GM19238 (cell line): ENCODE measurements at regions not wholly inside any gene's neighbourhood (a gene's known extent, or its start where the extent isn't known, plus 50 kb on each side); places are given as distances from the start of the nearest gene placed in this dataset.
"Not testable (repeated sequence)": the region's sequence is repeated elsewhere in the genome, so short reads cannot be mapped to it uniquely, and the experiment has no call there.

Experiments
- DNase-seq: peaks from one replicate; pipeline ENCODE4 v3.0.0; 2011; ENCODE audit warnings: low spot score; ENCODE audit not compliant: insufficient read length

DNA sequence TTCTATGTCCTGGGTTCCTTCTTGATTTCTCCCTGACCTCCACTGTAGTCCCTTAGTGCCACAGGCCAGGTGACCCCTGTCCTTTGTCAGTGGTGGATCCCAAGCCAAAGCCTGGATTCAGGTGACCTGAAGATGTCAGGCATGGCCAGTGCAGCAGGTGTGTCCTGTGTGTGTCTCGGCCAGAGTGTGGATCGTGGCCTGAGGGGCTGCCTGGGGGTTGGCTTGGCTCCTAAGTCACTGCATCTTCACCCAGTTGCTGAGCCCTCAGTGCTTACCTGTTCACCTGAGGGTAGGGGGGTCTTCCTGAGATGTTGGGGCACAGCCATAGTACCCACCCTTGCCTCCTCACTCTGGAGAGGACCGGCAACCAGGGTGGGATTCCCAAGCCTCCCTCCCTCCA lies 61.8 kb upstream of the PITX1 start:
- no peak for DNase-seq

DNA sequence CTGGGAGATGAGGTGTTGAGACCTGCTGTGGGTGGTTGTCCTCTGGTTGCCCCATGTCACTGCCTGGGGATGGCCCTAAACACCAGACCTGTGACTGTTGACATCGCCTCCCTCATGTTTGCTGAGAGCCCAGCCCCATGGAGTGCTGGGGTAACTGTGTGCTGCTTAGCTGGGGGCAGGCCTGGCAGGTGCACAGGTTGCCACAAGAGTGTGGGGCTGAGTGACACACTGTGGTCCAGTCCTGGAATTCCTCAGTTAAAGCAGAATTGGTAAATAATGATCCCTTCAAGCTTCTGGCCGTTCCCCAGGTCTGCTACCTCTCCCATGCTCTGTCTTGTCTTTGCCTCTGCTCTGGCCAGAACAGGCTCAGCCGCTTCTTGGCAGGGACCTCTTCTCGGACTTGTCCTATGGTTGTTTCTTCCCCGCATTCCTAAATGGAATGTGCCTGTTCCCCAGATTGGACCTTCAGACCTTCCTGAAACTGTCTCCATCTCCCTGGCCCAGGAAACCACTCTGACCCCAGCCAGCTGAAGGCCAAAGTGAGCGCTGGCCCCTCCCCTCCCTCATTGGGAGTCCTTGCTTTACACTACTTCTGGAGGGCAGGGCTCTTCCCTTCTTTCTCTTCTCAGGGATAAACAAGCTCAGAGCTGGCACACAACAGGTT lies 61.2 kb upstream of the PITX1 start:
- DNase-seq, result no peak

DNA sequence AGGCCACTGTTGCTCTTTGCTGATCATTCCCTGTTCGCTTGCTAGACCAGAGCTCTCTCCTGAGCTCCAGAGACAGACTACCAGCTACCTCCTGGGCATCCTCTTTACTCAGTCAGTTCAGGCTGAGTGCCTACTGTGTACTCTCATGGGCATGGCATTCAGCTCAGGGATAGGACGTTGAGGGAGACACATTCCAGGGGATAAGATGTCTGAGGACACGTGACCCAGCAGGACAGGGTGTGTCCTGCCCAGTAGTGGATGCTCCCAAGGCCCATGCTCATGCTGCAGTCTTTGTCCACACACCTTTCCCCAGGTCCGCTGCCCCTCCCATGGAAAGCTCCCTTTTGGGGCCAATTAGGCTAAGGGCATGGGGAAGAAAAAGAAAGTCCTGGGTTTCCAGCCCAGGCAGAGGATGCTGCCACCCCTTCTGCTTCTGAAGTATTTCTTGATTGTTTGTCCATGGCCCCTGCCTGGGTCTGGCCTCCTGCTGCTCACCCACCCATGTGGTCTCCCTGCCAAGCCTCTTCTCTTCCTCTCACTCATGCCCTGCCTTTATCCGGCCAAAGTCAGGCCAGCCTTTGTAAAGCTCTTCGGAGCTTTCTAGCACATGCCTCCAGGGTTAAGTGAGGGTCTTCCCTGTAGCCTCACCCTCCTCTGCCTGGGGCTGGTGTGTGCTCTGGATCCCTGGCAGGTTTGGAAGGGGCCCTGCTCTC lies 60.5 kb upstream of the PITX1 start:
- no peak for DNase-seq

DNA sequence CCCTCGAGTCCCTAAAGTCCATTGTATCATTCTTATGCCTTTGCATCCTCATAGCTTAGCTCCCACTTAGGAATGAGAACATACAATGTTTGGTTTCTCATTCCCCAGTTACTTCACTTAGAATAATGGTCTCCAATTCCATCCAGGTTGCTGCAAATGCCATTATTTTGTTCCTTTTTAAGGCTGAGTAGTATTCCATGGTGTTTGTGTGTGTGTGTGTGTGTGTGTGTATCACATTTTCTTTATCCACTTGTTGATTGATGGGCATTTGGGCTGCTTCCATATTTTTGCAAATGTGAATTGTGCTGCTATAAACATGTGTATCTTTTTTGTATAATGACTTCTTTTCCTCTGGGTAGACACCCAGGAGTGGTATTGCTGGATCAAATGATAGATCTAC lies 59.5 kb upstream of the PITX1 start:
- DNase-seq, result not testable (repeated sequence)

DNA sequence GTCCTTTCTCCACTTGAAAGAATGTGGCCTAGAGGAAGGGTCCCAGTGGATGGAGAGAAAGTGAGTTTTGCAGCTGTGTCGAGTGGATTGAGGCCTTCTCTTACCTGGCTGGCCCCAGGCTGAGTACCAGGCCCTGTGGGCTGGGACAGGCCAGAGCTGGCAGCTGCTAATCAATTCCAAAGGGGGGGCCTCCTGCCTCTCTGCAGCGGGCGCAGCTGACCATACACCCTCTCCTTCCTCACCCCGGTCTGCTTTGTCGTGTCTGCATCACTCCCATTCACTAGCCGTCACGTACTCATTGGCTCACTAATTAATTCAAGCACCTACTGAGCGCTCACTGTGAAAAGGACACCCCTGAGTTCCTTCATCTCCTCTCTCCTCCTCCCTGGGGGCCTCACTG lies 58.4 kb upstream of the PITX1 start:
- no peak for DNase-seq

DNA sequence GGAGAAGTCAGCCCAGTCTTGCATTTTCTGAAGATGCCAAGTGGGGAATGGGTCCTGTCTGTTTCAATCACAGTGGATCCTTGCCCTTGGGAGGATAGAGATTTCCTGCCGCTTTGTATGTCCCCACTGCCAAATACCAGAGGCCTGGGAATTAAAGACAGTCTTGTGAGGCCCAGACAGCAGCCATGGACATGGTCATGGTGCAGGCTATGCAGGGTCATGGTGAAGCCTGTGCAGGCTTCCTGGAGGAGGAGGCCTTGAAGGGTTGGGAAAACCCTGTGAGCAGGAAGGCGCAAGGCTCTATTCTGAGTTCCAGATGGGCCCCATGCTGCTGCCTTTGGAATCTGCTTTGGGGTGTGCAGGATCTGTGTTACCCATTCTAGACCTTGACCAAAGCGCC lies 57.3 kb upstream of the PITX1 start:
- no peak for DNase-seq

DNA sequence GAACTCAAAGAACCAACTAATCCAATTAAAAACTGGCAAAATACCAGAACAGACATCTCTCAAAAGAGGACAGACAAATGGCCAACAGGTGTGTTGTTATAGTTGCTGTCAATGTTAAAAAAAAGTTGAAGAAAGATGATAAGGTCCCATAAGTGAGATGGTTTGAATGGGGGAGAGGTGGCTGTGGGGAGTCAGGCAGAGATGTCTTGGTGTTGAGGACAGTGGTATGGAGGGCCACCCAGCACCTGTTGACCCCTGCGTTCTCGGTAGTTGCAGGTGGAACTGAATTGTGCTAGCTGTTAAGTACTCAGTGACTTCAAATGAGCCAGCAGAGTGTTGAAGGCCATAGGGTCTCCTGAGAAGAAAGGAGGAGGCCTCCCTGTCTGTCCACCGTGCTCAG lies 55.9 kb upstream of the PITX1 start:
- no peak for DNase-seq

DNA sequence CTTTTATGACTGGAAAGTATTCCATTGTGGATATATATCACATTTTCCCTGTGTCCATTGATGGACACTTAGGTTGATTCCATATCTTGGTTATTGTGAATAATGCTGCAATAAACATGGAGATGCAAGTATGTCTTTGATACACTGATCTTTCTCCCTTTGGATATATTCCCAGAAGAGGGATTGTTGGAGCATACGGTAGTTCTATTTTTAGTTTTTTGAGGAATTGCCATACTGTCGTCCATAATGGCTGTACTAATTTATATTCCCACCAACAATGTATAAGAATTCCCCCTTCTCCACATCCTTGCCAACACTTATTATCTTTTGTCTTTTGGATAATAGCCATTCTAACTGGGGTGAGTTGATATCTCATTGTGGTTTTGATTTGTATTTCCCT lies 54.9 kb upstream of the PITX1 start:
- no peak for DNase-seq

DNA sequence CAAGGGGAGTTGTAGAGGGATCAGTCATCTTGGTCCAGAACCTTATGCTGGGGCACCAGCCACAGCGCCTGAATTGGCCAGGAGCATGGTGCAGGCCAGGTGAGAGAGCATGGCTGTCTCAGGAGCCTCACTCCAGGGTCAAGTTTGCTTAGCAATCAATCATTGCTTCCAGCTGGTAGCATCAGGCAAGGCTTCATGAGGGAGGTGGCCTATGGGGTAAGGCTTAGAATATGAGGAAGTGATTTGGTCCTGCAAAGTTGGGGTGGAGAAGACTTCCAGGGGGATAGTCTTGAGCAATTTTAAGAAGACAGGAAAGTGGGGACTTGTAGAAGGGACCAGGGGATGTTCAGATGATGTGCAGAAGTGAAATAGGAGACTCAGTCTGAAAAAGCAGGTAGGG lies 53.9 kb upstream of the PITX1 start:
- no peak for DNase-seq

DNA sequence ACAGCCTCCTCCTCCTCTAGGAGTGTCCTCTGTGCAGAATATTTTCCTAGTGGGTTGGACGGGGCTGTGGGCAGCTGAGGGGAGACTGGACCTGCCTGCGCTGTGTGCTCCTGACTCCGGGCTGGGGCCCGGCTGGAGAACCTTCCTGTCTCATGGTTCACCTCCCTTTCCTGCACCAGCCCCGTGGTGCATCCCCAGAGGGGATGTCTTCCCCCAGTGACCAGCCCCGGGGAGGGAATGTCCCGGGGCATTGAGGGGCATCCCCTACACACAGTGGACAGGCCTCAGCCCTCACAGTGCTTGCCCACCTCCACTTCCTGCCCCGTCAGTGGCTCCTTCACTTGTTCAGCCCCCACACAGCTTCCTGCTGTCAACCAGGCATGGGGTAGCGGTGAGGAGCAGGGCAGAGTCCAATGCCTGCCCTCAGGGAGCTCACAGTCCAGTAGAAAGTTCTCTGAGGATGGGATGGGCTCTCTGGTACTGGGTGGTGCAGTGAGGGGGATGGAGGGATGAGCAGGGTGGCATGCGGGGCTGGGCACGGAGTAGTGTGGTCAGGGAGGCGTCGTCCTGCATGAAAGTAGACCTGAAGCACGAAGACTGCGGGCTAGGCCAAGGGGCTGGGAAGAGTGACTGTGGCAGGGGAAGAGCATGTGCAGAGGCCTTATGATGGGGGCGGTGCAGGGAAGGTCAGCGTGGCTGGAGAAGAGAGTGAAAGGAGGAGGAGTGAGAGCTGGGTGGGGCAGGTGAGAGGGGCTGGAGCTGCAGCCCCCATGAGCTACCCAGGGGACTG lies 52.1 kb upstream of the PITX1 start:
- no peak for DNase-seq

DNA sequence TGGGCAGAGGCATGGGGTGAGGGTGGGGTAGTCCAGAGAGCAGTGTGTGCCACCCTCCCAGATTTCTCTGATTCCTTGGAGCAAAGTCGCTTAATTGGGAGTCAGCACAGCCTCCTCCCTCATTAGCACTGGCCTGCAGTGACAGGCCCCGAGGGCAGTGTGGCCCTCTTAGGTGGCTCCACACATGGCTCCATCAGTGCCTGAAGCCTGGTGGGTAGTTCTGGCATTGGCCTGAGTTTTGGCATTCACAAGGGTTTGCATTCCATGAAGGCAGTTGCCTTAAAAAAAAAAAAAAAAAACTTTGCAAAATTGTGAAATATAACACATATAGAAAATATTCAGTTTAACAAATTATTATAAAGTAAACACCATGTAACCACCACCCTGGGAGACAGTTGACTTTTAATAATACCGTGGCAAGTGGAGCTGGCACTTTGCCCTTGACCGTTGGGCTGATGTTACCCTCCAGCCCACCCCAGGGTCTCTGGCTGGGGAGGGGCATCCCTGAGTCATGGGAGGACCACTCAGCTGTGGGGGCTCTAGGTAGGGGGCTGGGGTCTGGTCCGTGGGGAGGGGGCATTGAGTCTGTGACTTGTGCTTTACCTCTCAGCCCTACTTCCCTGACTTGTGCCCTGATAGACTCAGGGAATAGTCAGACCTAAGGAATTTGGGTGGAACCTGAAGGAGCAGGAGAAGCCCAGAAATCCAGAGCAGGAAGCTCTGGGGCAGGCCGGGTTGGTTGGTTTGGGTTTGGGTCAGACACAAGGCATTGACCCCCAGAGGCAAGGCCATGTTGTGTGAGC lies 51.3 kb upstream of the PITX1 start:
- DNase-seq, result no peak
